HEK293T (cell line): ENCODE measurements at regions not wholly inside any gene's neighbourhood (a gene's known extent, or its start where the extent isn't known, plus 50 kb on each side); places are given as distances from the start of the nearest gene placed in this dataset.

Experiments
- CTCF ChIA-PET: fragments of 350-600 bp; formaldehyde crosslinking; extraction: SDS; loops from one replicate; lab custom pipeline; 2021; ENCODE audit warnings: antibody characterized with exemption, inconsistent platforms; lab: Yijun Ruan, JAX
- POLR2A ChIA-PET: fragments of 350-600 bp; formaldehyde crosslinking; extraction: SDS; loops from one replicate; lab custom pipeline; 2020; ENCODE audit warnings: antibody characterized with exemption, inconsistent platforms; lab: Yijun Ruan, JAX
- DNase-seq: peaks from one replicate; pipeline ENCODE4 v3.0.0; 2012; ENCODE audit warnings: mixed read lengths; ENCODE audit errors: extremely low spot score
- ARNT ChIP-seq: fragments of 450-650 bp; IDR thresholded peaks from 2 replicates; pipeline ENCODE4 v1.6.1; 2017; ENCODE audit warnings: mild to moderate bottlenecking
- BHLHE40 ChIP-seq: fragments of 450-650 bp; IDR thresholded peaks from 2 replicates; pipeline ENCODE4 v1.6.1; 2016; ENCODE audit warnings: mild to moderate bottlenecking, moderate library complexity, borderline replicate concordance
- CTBP1 ChIP-seq: fragments of 450-650 bp; IDR thresholded peaks from 2 replicates; pipeline ENCODE4 v1.6.1; 2016; ENCODE audit warnings: borderline replicate concordance
- ELF4 ChIP-seq: fragments of 450-650 bp; IDR thresholded peaks from 2 replicates; pipeline ENCODE4 v1.6.1; 2017; ENCODE audit warnings: antibody characterized with exemption
- FOXA1 ChIP-seq: fragments of 450-650 bp; IDR thresholded peaks from 2 replicates; pipeline ENCODE4 v1.6.1; 2016; ENCODE audit warnings: mild to moderate bottlenecking
- FOXK2 ChIP-seq: fragments of 450-650 bp; IDR thresholded peaks from 2 replicates; pipeline ENCODE4 v1.6.1; 2016; ENCODE audit warnings: mild to moderate bottlenecking
- FOXM1 ChIP-seq: fragments of 450-650 bp; IDR thresholded peaks from 2 replicates; pipeline ENCODE4 v1.6.1; 2017; ENCODE audit warnings: mild to moderate bottlenecking, borderline replicate concordance
- HDGF ChIP-seq: fragments of 450-650 bp; IDR thresholded peaks from 2 replicates; pipeline ENCODE4 v1.6.1; 2017; ENCODE audit warnings: antibody characterized with exemption, borderline replicate concordance
- L3MBTL2 ChIP-seq: fragments of 450-650 bp; conservative IDR thresholded peaks from 2 replicates; pipeline ENCODE4 v1.6.1; 2016; ENCODE audit warnings: mild to moderate bottlenecking
- LEF1 ChIP-seq: fragments of 450-650 bp; IDR thresholded peaks from 2 replicates; pipeline ENCODE4 v1.6.1; 2017; ENCODE audit warnings: mild to moderate bottlenecking, borderline replicate concordance
- NFRKB ChIP-seq: fragments of 450-650 bp; IDR thresholded peaks from 2 replicates; pipeline ENCODE4 v1.6.1; 2016; ENCODE audit warnings: mild to moderate bottlenecking, moderate library complexity
- SP1 ChIP-seq: fragments of 450-650 bp; IDR thresholded peaks from 2 replicates; pipeline ENCODE4 v1.6.1; 2017
- SUZ12 ChIP-seq: fragments of 450-650 bp; IDR thresholded peaks from 2 replicates; pipeline ENCODE4 v1.6.1; 2016; ENCODE audit warnings: mild to moderate bottlenecking
- TARDBP ChIP-seq: fragments of 450-650 bp; IDR thresholded peaks from 2 replicates; pipeline ENCODE4 v1.6.1; 2016
- ZNF384 ChIP-seq: fragments of 450-650 bp; IDR thresholded peaks from 2 replicates; pipeline ENCODE4 v1.6.1; 2016
- TF ChIP-seq, protein P1 (sequence below): fragments of 450-650 bp; IDR thresholded peaks from 2 replicates; pipeline ENCODE4 v1.6.1; 2016

GRCh38 chr6:80437221-80437620, 330.8 kb downstream of the BCKDHB start:
- DNase-seq = no peak
- POLR2A ChIA-PET = no interaction called here
- CTCF ChIA-PET = no interaction called here
- no peak for TF ChIP-seq FOXA1
- TF ChIP-seq SUZ12 = no peak

DNA sequence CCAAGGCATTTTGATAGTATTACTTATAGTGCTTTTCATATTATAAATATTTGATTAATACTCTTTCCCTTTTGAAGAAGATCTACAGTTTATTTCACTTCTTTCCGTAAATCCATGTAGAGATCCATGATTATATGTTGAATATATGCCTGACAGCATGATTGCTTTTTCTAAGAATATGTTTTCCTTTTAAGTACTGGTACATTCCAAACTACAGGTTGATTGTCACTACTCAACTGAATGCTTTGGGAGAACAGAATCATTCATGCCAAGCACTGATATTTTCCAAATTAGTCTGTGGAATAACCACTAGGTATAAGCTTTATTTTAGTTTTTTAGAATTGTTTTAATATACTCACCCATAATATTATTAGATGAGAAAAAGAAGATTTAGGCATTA, 330.2 kb downstream of the BCKDHB start:
- ChIA-PET CTCF (no interaction called here), POLR2A (no interaction called here)
- TF ChIP-seq, protein P1, sequence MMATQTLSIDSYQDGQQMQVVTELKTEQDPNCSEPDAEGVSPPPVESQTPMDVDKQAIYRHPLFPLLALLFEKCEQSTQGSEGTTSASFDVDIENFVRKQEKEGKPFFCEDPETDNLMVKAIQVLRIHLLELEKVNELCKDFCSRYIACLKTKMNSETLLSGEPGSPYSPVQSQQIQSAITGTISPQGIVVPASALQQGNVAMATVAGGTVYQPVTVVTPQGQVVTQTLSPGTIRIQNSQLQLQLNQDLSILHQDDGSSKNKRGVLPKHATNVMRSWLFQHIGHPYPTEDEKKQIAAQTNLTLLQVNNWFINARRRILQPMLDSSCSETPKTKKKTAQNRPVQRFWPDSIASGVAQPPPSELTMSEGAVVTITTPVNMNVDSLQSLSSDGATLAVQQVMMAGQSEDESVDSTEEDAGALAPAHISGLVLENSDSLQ = no peak
- TF ChIP-seq ZNF384 = no peak
- TF ChIP-seq SP1 = no peak
- no peak for TF ChIP-seq HDGF
- no peak for TF ChIP-seq ARNT
- no peak for TF ChIP-seq FOXA1
- TF ChIP-seq BHLHE40 = no peak
- TF ChIP-seq SUZ12 = no peak
- no peak for TF ChIP-seq FOXM1
- no peak for TF ChIP-seq TARDBP
- TF ChIP-seq L3MBTL2 = no peak
- TF ChIP-seq CTBP1 = no peak
- TF ChIP-seq ELF4 = no peak
- no peak for TF ChIP-seq FOXK2
- no peak for TF ChIP-seq LEF1
- TF ChIP-seq NFRKB = no peak
- no peak for DNase-seq

- ChIA-PET POLR2A (no interaction called here), CTCF (no interaction called here)
- TF ChIP-seq SP1 = no peak
- no peak for DNase-seq
Observed at GRCh38 chr6:80435457-80435856, 329.0 kb downstream of the BCKDHB start.

- ChIA-PET POLR2A (no interaction called here), CTCF (no interaction called here)
- no peak for TF ChIP-seq BHLHE40
- no peak for TF ChIP-seq SUZ12
- TF ChIP-seq HDGF = no peak
- TF ChIP-seq FOXA1 = no peak
- TF ChIP-seq, protein P1 = no peak
- TF ChIP-seq L3MBTL2 = no peak
- TF ChIP-seq SP1 = no peak
- no peak for TF ChIP-seq FOXM1
- TF ChIP-seq CTBP1 = no peak
- TF ChIP-seq NFRKB = no peak
- TF ChIP-seq LEF1 = no peak
Observed at GRCh38 chr6:80434691-80435350, 328.4 kb downstream of the BCKDHB start.

GRCh38 chr6:80433673-80434025, 327.2 kb downstream of the BCKDHB start:
- ChIA-PET POLR2A (no interaction called here), CTCF (no interaction called here)
- TF ChIP-seq FOXA1 (no peak), ZNF384 (no peak), SP1 (no peak), FOXM1 (no peak), BHLHE40 (no peak), HDGF (no peak), ARNT (no peak), L3MBTL2 (no peak), LEF1 (no peak), ELF4 (no peak)
- TF ChIP-seq, protein P1 = no peak
- no peak for DNase-seq

More at GRCh38 chr6:80434691-80435350, 328.4 kb downstream of the BCKDHB start:
- no peak for DNase-seq

GRCh38 chr6:80433010-80433672, 326.7 kb downstream of the BCKDHB start:
- ChIA-PET POLR2A (no interaction called here), CTCF (no interaction called here)
- TF ChIP-seq SP1 = no peak
- TF ChIP-seq TARDBP = no peak
- TF ChIP-seq, protein P1 = no peak
- no peak for TF ChIP-seq SUZ12
- no peak for TF ChIP-seq FOXM1
- no peak for TF ChIP-seq ELF4
- TF ChIP-seq NFRKB = no peak
- no peak for TF ChIP-seq FOXK2
- TF ChIP-seq LEF1 = no peak
- no peak for TF ChIP-seq HDGF
- no peak for DNase-seq
